Esophagus squamous epithelium (tissue), 4 donors: ENCODE measurements at regions not wholly inside any gene's neighbourhood (a gene's known extent, or its start where the extent isn't known, plus 50 kb on each side); places are given as distances from the start of the nearest gene placed in this dataset.

Experiments used
- POLR2A ChIP-seq, 4 donors: fragments of 450-650 bp; IDR thresholded peaks; one replicate each; pipeline ENCODE4 v1.6.1; 2017; ENCODE audit warnings: antibody characterized with exemption in 4 of 4, mild to moderate bottlenecking in 4 of 4, moderate library complexity in 3 of 4
- TF ChIP-seq, protein P1 (sequence below), 6 experiments: fragments of 450-650 bp in 4 of 6; fragments of 200-600 bp in 2 of 6; sonication (generic) in 2 of 6; IDR thresholded peaks; one replicate each; pipeline ENCODE4 v1.5.1; 2016 to 2019; ENCODE audit warnings: antibody characterized with exemption in 6 of 6, mild to moderate bottlenecking in 4 of 6, moderate library complexity in 4 of 6

DNA sequence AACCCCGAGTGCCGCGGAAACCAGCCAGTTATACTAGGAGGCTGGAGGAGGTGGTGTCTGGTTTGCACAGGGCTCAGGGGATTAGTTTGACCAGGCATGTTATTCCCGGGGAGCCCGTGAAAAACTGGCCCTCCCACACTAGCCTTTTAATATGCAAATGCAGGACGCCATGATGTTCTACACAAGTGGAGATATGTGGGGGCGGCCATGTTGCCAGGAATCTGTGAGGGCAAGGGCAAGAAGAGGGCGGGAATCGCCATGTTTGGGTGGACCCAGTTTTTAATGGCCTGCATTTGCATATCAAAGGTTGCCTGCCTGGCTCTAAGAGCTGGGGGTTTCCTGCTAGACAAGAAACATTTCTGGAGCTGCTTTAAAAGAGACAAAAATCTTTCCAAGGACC, 940.7 kb downstream of the CDH18 start:
- TF ChIP-seq, protein P1, sequence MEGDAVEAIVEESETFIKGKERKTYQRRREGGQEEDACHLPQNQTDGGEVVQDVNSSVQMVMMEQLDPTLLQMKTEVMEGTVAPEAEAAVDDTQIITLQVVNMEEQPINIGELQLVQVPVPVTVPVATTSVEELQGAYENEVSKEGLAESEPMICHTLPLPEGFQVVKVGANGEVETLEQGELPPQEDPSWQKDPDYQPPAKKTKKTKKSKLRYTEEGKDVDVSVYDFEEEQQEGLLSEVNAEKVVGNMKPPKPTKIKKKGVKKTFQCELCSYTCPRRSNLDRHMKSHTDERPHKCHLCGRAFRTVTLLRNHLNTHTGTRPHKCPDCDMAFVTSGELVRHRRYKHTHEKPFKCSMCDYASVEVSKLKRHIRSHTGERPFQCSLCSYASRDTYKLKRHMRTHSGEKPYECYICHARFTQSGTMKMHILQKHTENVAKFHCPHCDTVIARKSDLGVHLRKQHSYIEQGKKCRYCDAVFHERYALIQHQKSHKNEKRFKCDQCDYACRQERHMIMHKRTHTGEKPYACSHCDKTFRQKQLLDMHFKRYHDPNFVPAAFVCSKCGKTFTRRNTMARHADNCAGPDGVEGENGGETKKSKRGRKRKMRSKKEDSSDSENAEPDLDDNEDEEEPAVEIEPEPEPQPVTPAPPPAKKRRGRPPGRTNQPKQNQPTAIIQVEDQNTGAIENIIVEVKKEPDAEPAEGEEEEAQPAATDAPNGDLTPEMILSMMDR (IDR thresholded peaks at IDR 0.05) = no peak
- no peak for TF ChIP-seq POLR2A (IDR thresholded peaks at IDR 0.05)
